ENCODE measurements at regions not wholly inside any gene's neighbourhood (a gene's known extent, or its start where the extent isn't known, plus 50 kb on each side); places are given as distances from the start of the nearest gene placed in this dataset.

DNA sequence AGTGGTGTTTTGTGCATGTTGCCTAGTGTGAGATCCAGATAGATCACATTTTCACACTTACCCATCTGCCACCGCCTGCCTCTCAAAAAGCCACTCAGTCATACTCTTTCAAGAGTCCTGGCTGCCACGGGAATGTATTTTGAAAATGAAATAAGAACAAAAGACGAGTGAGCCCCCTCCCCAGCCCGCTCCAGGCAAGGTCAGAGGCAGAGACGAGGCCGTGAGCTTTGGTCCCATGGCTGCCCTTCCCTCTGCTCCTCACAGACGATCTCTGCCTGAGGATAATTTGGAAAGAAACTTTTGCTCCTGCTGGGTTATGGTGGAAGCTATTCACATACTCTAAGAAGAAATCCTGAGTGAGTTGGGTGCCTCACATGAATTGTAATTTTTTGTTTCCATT is 924.3 kb downstream of the BCL11B start:
- Histone ChIP-seq H3K36me3 (replicated peaks; ENCODE audit: insufficient read depth, low read depth) (no peaks in the 10 kb centered on the region), H3K4me3 (no peak overlapping the region), H3K4me2 (no peak overlapping the region), H3K9me2 (replicated peaks; ENCODE audit: insufficient read depth) (no peaks in the 10 kb centered on the region), H3K27me3 (no peaks in the 10 kb centered on the region), H4K20me1 (ENCODE audit: insufficient read depth, poor library complexity, severe bottlenecking) (no peaks in the 10 kb centered on the region), H3K4me1 (ENCODE audit: insufficient read depth) (no peaks in the 10 kb centered on the region), H3K79me2 (no peaks in the 10 kb centered on the region), H3K27ac (no peak overlapping the region), H3K9me3 (ENCODE audit: low read depth) (no peaks in the 10 kb centered on the region), H2AFZ (no peak overlapping the region)
- no peak for DNase-seq (ENCODE audit: low spot score)
- no peak for TF ChIP-seq EZH2phosphoT487 (IDR thresholded peaks at IDR 0.05; ENCODE audit: low read depth, severe bottlenecking, unreplicated experiment)
- TF ChIP-seq EZH2 (IDR thresholded peaks at IDR 0.05; ENCODE audit: borderline replicate concordance), result no peak
- TF ChIP-seq, protein P1, sequence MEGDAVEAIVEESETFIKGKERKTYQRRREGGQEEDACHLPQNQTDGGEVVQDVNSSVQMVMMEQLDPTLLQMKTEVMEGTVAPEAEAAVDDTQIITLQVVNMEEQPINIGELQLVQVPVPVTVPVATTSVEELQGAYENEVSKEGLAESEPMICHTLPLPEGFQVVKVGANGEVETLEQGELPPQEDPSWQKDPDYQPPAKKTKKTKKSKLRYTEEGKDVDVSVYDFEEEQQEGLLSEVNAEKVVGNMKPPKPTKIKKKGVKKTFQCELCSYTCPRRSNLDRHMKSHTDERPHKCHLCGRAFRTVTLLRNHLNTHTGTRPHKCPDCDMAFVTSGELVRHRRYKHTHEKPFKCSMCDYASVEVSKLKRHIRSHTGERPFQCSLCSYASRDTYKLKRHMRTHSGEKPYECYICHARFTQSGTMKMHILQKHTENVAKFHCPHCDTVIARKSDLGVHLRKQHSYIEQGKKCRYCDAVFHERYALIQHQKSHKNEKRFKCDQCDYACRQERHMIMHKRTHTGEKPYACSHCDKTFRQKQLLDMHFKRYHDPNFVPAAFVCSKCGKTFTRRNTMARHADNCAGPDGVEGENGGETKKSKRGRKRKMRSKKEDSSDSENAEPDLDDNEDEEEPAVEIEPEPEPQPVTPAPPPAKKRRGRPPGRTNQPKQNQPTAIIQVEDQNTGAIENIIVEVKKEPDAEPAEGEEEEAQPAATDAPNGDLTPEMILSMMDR (IDR thresholded peaks at IDR 0.05; ENCODE audit: poor library complexity), result no peak
- 86% methylated on average over 7 of the region's 7 CpGs for WGBS (ENCODE audit: low lambda C conversion rate, missing lambda C conversion rate)

DNA sequence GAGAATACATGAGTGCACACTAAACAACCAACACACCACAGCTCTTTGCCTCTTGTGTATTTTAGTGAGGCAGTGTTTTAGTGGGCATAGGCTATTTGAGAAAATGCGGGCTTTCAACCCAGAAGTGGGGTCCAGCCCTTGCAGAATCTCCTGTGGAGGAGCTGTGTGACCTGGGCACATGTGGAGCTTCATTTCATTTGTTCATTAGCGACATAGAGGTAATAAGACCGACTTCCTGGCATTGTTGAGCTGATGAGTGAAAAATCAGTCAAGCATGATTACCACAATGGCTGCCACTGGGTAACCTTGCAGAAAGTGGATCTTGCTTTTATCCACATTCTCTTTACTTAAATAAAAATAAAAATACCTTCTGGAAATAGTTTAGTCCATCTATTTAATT is 923.5 kb downstream of the BCL11B start:
- Histone ChIP-seq H3K9me3 (ENCODE audit: low read depth) (no peaks in the 10 kb centered on the region), H2AFZ (no peak overlapping the region), H3K27ac (no peak overlapping the region), H3K4me2 (no peak overlapping the region), H3K4me3 (no peak overlapping the region), H3K79me2 (no peaks in the 10 kb centered on the region), H3K36me3 (replicated peaks; ENCODE audit: insufficient read depth, low read depth) (no peaks in the 10 kb centered on the region), H3K4me1 (ENCODE audit: insufficient read depth) (no peaks in the 10 kb centered on the region), H4K20me1 (ENCODE audit: insufficient read depth, poor library complexity, severe bottlenecking) (no peaks in the 10 kb centered on the region), H3K9me2 (replicated peaks; ENCODE audit: insufficient read depth) (no peaks in the 10 kb centered on the region), H3K27me3 (no peaks in the 10 kb centered on the region)
- TF ChIP-seq, protein P1 (IDR thresholded peaks at IDR 0.05; ENCODE audit: poor library complexity), result no peak
- TF ChIP-seq EZH2phosphoT487 (IDR thresholded peaks at IDR 0.05; ENCODE audit: low read depth, severe bottlenecking, unreplicated experiment), result no peak
- no peak for TF ChIP-seq EZH2 (IDR thresholded peaks at IDR 0.05; ENCODE audit: borderline replicate concordance)
- DNase-seq (ENCODE audit: low spot score), result no peak
- 86% methylated on average over 3 of the region's 3 CpGs for WGBS (ENCODE audit: low lambda C conversion rate, missing lambda C conversion rate)

DNA sequence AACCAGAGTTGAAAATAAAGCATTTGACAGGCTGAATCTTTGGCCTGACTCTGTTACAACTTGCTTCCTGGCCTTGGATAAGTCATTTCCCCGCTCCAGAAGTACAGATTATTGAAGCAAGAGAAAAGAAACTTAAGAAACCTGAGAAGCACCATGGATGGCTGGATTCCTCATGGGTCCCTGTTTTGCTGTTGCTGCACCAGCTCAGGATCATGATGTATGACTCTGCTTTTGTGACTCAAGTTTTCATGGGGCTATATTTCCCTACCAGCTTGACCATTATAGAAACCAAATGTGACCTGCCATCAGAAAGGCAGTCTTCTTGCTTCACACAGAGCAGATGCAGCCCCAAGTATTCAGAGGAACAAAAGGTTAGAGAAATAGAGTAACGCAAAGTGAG is 921.8 kb downstream of the BCL11B start:
- DNase-seq (ENCODE audit: low spot score), result no peak
- 59% methylated on average over 2 of the region's 2 CpGs for WGBS (ENCODE audit: low lambda C conversion rate, missing lambda C conversion rate)
- Histone ChIP-seq H3K27ac (no peak overlapping the region), H3K4me2 (no peak overlapping the region), H4K20me1 (ENCODE audit: insufficient read depth, poor library complexity, severe bottlenecking) (no peaks in the 10 kb centered on the region), H3K4me1 (ENCODE audit: insufficient read depth) (no peaks in the 10 kb centered on the region), H2AFZ (no peak overlapping the region), H3K4me3 (no peak overlapping the region), H3K9me2 (replicated peaks; ENCODE audit: insufficient read depth) (no peaks in the 10 kb centered on the region), H3K36me3 (replicated peaks; ENCODE audit: insufficient read depth, low read depth) (no peaks in the 10 kb centered on the region), H3K79me2 (no peaks in the 10 kb centered on the region), H3K9me3 (ENCODE audit: low read depth) (no peaks in the 10 kb centered on the region), H3K27me3 (no peaks in the 10 kb centered on the region)
- TF ChIP-seq EZH2phosphoT487 (IDR thresholded peaks at IDR 0.05; ENCODE audit: low read depth, severe bottlenecking, unreplicated experiment) (no peak), EZH2 (IDR thresholded peaks at IDR 0.05; ENCODE audit: borderline replicate concordance) (no peak)
- TF ChIP-seq, protein P1 (IDR thresholded peaks at IDR 0.05; ENCODE audit: poor library complexity), result no peak

DNA sequence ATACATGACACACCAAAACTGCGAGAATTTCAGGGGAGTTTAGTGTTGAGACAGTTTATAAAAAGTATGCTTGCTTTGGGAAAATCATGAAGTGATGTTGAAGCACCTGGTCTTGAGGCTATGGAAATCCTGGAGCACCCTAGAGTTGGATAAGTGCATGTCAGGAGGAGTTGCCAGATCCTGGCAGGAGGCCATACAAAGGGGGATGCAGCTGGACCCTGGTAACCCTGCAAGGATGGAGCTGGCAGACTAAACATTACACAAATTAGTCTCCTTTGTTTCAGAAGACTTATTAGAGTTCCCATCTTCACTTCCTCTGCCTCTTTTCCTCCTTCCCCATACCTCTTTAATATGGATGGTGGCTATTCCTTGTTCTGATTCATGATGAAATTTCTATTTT is 907.0 kb downstream of the BCL11B start:
- Histone ChIP-seq H2AFZ (no peak overlapping the region), H3K4me2 (no peak overlapping the region), H3K9me3 (ENCODE audit: low read depth) (no peaks in the 10 kb centered on the region), H4K20me1 (ENCODE audit: insufficient read depth, poor library complexity, severe bottlenecking) (no peaks in the 10 kb centered on the region), H3K4me3 (no peak overlapping the region), H3K27me3 (no peaks in the 10 kb centered on the region), H3K36me3 (replicated peaks; ENCODE audit: insufficient read depth, low read depth) (no peaks in the 10 kb centered on the region), H3K79me2 (no peaks in the 10 kb centered on the region), H3K9me2 (replicated peaks; ENCODE audit: insufficient read depth) (no peaks in the 10 kb centered on the region), H3K27ac (no peak overlapping the region), H3K4me1 (ENCODE audit: insufficient read depth) (no peaks in the 10 kb centered on the region)
- no peak for DNase-seq (ENCODE audit: low spot score)
- 88% methylated on average over 1 of the region's 1 CpG for WGBS (ENCODE audit: low lambda C conversion rate, missing lambda C conversion rate)
- TF ChIP-seq EZH2 (IDR thresholded peaks at IDR 0.05; ENCODE audit: borderline replicate concordance) (no peak), EZH2phosphoT487 (IDR thresholded peaks at IDR 0.05; ENCODE audit: low read depth, severe bottlenecking, unreplicated experiment) (no peak)
- TF ChIP-seq, protein P1 (IDR thresholded peaks at IDR 0.05; ENCODE audit: poor library complexity), result no peak
